ENCODE measurements at regions not wholly inside any gene's neighbourhood (a gene's known extent, or its start where the extent isn't known, plus 50 kb on each side); places are given as distances from the start of the nearest gene placed in this dataset.

GRCh38 chr5:68542207-68542606 lies 326.7 kb downstream of the PIK3R1 start:
- TF ChIP-seq, protein P1, sequence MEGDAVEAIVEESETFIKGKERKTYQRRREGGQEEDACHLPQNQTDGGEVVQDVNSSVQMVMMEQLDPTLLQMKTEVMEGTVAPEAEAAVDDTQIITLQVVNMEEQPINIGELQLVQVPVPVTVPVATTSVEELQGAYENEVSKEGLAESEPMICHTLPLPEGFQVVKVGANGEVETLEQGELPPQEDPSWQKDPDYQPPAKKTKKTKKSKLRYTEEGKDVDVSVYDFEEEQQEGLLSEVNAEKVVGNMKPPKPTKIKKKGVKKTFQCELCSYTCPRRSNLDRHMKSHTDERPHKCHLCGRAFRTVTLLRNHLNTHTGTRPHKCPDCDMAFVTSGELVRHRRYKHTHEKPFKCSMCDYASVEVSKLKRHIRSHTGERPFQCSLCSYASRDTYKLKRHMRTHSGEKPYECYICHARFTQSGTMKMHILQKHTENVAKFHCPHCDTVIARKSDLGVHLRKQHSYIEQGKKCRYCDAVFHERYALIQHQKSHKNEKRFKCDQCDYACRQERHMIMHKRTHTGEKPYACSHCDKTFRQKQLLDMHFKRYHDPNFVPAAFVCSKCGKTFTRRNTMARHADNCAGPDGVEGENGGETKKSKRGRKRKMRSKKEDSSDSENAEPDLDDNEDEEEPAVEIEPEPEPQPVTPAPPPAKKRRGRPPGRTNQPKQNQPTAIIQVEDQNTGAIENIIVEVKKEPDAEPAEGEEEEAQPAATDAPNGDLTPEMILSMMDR (IDR thresholded peaks at IDR 0.05; ENCODE audit: low read length): no peak
- no peak for TF ChIP-seq EZH2 (IDR thresholded peaks at IDR 0.05; ENCODE audit: borderline replicate concordance, low read length)
